Renal cortical epithelial cell (primary cell): ENCODE measurements at regions not wholly inside any gene's neighbourhood (a gene's known extent, or its start where the extent isn't known, plus 50 kb on each side); places are given as distances from the start of the nearest gene placed in this dataset.
"Not testable (repeated sequence)": the region's sequence is repeated elsewhere in the genome, so short reads cannot be mapped to it uniquely, and the experiment has no call there.

ENCODE experiments used
- DNase-seq: peaks from one replicate; pipeline ENCODE4 v3.0.0-alpha.2; 2011; ENCODE audit warnings: low read depth

- no peak for DNase-seq
Observed at GRCh38 chr11:87645626-87646025, 529.6 kb downstream of the RAB38 start.

GRCh38 chr11:87639753-87640364 lies 535.4 kb downstream of the RAB38 start:
- no peak for DNase-seq

GRCh38 chr11:87635001-87635400 lies 540.2 kb downstream of the RAB38 start:
- no peak for DNase-seq

- no peak for DNase-seq
Observed at GRCh38 chr11:87634331-87634730, 540.9 kb downstream of the RAB38 start.

GRCh38 chr11:87628957-87629356 lies 546.3 kb downstream of the RAB38 start:
- no peak for DNase-seq

GRCh38 chr11:87628026-87628580 lies 547.1 kb downstream of the RAB38 start:
- DNase-seq, result no peak

GRCh38 chr11:87623531-87624365 lies 551.5 kb downstream of the RAB38 start:
- not testable (repeated sequence) for DNase-seq

- DNase-seq, result no peak
Observed at GRCh38 chr11:87616511-87616910, 558.7 kb downstream of the RAB38 start.

GRCh38 chr11:87604350-87604749 lies 566.6 kb downstream of the TMEM135 start:
- no peak for DNase-seq

- DNase-seq, result no peak
Observed at GRCh38 chr11:87603887-87604286, 566.2 kb downstream of the TMEM135 start.

GRCh38 chr11:87602776-87603175 lies 565.0 kb downstream of the TMEM135 start:
- no peak for DNase-seq

GRCh38 chr11:87600938-87601337 lies 563.2 kb downstream of the TMEM135 start:
- no peak for DNase-seq

- no peak for DNase-seq
Observed at GRCh38 chr11:87597725-87598124, 560.0 kb downstream of the TMEM135 start.

- DNase-seq, result no peak
Observed at GRCh38 chr11:87596176-87596575, 558.4 kb downstream of the TMEM135 start.

- DNase-seq, result no peak
Observed at GRCh38 chr11:87589082-87589481, 551.3 kb downstream of the TMEM135 start.

- DNase-seq, result not testable (repeated sequence)
Observed at GRCh38 chr11:87585613-87586012, 547.9 kb downstream of the TMEM135 start.

- no peak for DNase-seq
Observed at GRCh38 chr11:87583931-87584330, 546.2 kb downstream of the TMEM135 start.

GRCh38 chr11:87575088-87575487 lies 537.4 kb downstream of the TMEM135 start:
- DNase-seq, result no peak

- DNase-seq, result no peak
Observed at GRCh38 chr11:87574193-87574592, 536.5 kb downstream of the TMEM135 start.

- no peak for DNase-seq
Observed at GRCh38 chr11:87573708-87574107, 536.0 kb downstream of the TMEM135 start.

GRCh38 chr11:87572881-87573280 lies 535.1 kb downstream of the TMEM135 start:
- DNase-seq, result no peak

GRCh38 chr11:87560352-87560751 lies 522.6 kb downstream of the TMEM135 start:
- no peak for DNase-seq

- not testable (repeated sequence) for DNase-seq
Observed at GRCh38 chr11:87559852-87560251, 522.1 kb downstream of the TMEM135 start.
